PC-9 (cell line): ENCODE measurements at regions not wholly inside any gene's neighbourhood (a gene's known extent, or its start where the extent isn't known, plus 50 kb on each side); places are given as distances from the start of the nearest gene placed in this dataset.

Experiments
- CTCF ChIP-seq: fragments of 200-600 bp; sonication (generic); conservative IDR thresholded peaks from 2 replicates; pipeline ENCODE4 v1.6.1; 2017; ENCODE audit warnings: mixed run types, antibody characterized with exemption, mild to moderate bottlenecking, moderate library complexity
- EZH2 ChIP-seq: fragments of 200-600 bp; sonication (generic); IDR thresholded peaks from 2 replicates; pipeline ENCODE4 v1.8.0; 2017; ENCODE audit warnings: antibody characterized with exemption, low read depth

DNA sequence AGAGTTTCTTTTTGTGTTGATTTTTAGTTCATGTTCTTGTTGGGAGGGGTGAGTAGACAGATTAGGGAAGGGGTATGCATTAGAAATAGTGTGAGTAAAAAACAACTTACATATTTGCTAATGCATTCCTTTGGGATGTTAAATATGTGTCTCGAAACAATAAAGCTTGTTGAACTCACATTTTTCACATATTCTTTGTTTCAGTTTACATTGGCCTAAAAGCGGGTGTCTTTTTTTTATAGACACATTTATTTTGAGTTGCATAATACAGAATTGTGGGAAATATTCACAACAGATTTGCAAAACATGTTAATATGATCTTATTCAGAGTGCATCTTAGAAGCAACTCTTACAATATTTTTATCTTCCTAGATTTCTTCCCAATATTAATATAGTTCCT, 337.5 kb upstream of the CNTNAP2 start:
- TF ChIP-seq CTCF (no peak), EZH2 (no peak)
